ACHN (cell line): ENCODE measurements at regions not wholly inside any gene's neighbourhood (a gene's known extent, or its start where the extent isn't known, plus 50 kb on each side); places are given as distances from the start of the nearest gene placed in this dataset.

ENCODE experiments used
- DNase-seq: peaks from one replicate; pipeline ENCODE4 v3.0.0-alpha.2; 2015
- in situ Hi-C: cut with HindIII; loops from 2 replicates; pipeline ENCODE4 v1.10.0; 2017; ENCODE audit warnings: low sequenced_read_pairs, low pct_ligation_motif_present, low pct_unique_long_range_greater_than_20kb

DNA sequence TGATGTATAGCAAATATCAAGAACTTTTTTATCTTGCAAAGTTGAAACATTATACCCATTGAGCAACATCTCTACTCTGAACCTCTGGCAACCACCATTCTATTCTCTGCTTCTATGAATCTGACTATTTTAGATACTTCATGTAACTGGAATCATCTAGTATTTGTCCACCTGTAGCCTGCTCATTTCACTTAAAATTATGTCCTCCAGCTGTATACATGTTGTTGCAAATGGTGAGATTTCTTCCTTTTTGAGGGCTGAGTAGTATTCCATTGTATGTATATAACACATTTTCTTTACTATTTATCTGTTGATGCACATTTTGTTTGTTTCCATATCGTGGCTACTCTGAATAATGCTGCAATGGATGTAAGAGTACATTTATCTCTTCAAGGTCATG, 476.3 kb upstream of the LRRC4C start:
- DNase-seq, result no peak
- in situ Hi-C loops, result no loop called here

- in situ Hi-C loops, result no loop called here
- DNase-seq, result no peak
These were observed 484.2 kb upstream of the LRRC4C start for GRCh38 chr11:41943656-41944055.

- in situ Hi-C loops, result no loop called here
- DNase-seq, result no peak
These were observed 487.9 kb upstream of the LRRC4C start for GRCh38 chr11:41947392-41947791.

DNA sequence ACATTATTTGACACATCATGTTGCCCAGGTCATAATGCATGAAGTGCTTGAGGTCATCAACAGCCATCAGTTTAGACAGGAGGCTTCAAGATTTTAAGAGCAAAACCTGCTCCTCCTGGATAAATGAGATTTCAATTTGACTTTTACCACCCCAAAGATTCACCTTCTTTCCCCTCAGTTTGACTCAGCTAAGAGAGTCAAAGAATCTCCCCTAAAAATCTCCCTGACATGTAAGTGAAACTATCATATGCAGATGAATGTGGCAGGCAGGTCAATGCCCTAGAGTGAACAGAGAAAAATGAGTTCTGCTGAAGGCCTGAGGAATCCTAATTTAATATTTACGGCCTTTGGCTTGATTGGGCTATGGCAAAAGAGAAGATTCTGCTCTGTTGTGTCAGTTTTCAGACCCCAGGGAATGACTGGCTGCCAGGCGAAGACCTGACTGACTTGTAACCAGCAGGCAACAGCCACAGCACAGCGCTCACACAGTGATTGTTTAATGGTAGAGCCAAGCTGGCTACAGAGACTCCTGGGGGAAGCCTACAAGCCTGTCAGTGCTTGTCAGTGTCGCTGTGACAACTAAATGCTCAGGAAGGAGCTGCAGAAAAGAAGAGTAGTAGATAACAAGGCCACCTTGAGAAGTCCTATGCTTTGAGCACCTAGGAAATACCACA, 491.2 kb upstream of the LRRC4C start:
- DNase-seq, result no peak
- in situ Hi-C loops, result no loop called here

- no peak for DNase-seq
- in situ Hi-C loops, result no loop called here
These were observed 494.6 kb upstream of the LRRC4C start for GRCh38 chr11:41954034-41954433.

DNA sequence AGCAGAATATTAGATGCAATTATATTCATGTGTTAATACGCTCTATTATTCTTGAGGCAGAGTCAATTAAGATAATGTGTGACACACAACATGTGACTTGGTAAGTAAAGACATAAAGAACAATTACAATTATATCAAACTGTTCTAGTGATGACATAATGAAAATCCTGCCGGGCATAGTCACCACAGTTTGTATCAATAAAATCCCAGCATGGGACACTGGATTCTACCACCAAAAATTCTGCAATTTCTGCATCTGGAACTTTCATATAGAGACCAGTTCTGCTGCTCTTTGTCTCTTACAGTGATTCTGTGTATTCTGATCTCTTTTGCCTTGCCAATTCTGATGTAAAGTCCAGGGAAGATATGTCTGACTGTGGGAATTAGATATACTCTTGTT, 495.6 kb upstream of the LRRC4C start:
- in situ Hi-C loops, result no loop called here

GRCh38 chr11:41955635-41956400, 496.4 kb upstream of the LRRC4C start:
- no peak for DNase-seq
- in situ Hi-C loops, result no loop called here

More for the DNA sequence above, 495.6 kb upstream of the LRRC4C start:
- DNase-seq, result no peak

- DNase-seq, result no peak
- in situ Hi-C loops, result no loop called here
These were observed 504.0 kb upstream of the LRRC4C start for GRCh38 chr11:41963406-41963805.

DNA sequence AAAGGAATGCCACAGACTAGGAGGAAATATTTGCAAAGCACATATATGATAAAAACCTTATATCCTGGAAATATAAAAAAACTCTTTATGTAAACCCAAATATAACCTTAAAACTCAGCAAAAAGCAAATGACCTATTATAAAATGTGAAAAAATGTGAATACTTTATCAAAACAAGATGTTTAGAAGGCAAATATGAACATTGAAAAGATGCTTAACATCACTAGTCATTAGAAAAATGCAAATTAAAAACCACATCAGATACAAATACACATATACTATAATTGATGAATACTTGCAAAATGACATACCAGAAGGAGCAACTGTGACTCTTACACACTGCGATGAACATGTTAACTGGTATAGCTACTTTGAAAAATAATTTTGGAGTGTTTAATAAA, 511.2 kb upstream of the LRRC4C start:
- in situ Hi-C loops, result no loop called here
- DNase-seq, result no peak

- in situ Hi-C loops, result no loop called here
- no peak for DNase-seq
These were observed 512.1 kb upstream of the LRRC4C start for GRCh38 chr11:41971592-41971991.

DNA sequence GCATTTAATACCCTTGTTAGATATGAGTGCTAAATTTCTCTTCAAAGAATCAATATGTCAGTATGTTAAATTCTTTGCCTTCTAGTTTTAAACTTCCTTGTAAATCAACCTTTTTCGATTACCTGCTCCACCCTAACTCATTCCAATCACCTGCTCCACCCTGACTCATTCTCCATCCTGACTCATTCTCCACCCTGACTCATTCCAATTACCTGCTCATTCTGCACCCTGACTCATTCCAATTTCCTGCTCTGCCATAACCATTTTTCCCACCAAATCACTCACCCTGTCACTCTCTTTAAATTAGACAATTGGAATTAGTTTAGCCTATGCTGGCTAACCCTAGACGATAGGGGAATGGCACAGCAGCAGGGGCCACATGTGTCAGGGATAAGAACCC, 519.5 kb upstream of the LRRC4C start:
- no peak for DNase-seq

GRCh38 chr11:41980741-41981140, 521.3 kb upstream of the LRRC4C start:
- in situ Hi-C loops, result no loop called here
- DNase-seq, result no peak

More for the DNA sequence above, 519.5 kb upstream of the LRRC4C start:
- in situ Hi-C loops, result no loop called here

- no peak for DNase-seq
- in situ Hi-C loops, result no loop called here
These were observed 522.8 kb upstream of the LRRC4C start for GRCh38 chr11:41982276-41982675.

DNA sequence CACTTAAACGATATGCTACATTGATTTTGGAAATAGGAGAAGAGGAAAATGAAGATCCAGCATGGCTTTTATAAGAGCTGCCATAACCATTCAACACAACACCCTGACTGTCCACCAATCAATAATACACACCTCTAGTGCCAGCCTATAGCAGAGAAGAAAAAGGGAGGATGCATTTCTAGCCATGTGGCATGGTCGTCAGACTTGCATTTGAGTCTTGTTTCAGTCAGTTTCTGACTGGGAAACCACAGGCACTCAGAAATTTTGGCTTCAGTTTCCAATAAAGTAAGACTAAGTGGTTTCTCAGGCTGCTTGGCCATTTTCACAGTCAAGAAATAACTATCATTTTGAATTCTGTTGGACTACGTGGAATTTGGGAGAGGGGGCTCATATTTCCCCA, 523.5 kb upstream of the LRRC4C start:
- DNase-seq, result no peak
- in situ Hi-C loops, result no loop called here

DNA sequence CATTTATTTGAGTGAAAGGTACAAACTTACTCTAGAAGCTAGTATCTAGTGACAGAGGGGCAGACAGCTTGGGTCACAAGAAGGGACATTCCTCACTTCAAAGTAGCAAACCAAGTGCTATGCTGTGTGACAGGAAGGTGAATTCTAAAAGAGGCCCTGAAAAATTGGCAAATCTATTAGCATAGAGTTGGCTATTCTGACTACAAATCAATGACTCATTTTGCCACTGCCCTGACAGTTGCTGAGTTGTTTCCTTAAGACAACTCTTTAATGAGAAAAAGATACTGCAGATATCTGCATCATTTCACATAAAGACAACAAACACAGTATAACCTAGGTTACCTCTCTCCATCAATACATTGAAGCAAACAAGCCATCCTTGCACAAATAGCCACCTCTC, 524.0 kb upstream of the LRRC4C start:
- no peak for DNase-seq
- in situ Hi-C loops, result no loop called here

DNA sequence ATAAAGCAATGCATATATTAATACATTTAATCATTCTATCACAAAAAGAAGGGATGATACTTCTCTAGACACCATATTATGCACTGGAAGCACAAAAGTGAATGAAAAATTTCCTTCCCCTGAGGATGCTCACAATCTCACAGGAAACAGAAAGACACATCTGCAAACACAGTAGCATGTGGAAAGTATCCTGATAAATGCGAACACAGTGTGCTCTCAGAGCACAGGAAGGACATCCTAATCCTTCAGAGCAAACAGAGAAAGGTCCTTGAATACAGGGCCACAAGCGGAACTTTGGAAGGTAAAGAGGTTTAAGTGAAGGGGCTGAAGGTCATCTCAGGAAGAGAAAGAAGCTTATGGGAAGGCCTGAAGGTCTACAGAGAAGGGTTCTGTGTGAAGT, 524.6 kb upstream of the LRRC4C start:
- no peak for DNase-seq
- in situ Hi-C loops, result no loop called here

- in situ Hi-C loops, result no loop called here
These were observed 526.3 kb upstream of the LRRC4C start for GRCh38 chr11:41985799-41986198.

GRCh38 chr11:41988951-41989572, 529.6 kb upstream of the LRRC4C start:
- DNase-seq, result no peak
- in situ Hi-C loops, result no loop called here

More at GRCh38 chr11:41985799-41986198, 526.3 kb upstream of the LRRC4C start:
- DNase-seq, result no peak

GRCh38 chr11:41989823-41990380, 530.5 kb upstream of the LRRC4C start:
- no peak for DNase-seq
- in situ Hi-C loops, result no loop called here
